H9 (cell line): ENCODE measurements at regions not wholly inside any gene's neighbourhood (a gene's known extent, or its start where the extent isn't known, plus 50 kb on each side); places are given as distances from the start of the nearest gene placed in this dataset.

Experiments used
- DNase-seq: peaks from one replicate; pipeline ENCODE4 v3.0.0-alpha.2; 2017
- H2AFZ ChIP-seq: one replicate; pipeline ENCODE4 v1.6.1; 2013; ENCODE audit warnings: mild to moderate bottlenecking, low read length, control low read depth, moderate library complexity
- H2AK5ac ChIP-seq: 2 replicates; pipeline ENCODE4 v1.6.1; 2013; ENCODE audit warnings: low read length, control low read depth, mixed read lengths; ENCODE audit not compliant: insufficient read length
- H2BK120ac ChIP-seq: one replicate; pipeline ENCODE4 v1.6.1; 2013; ENCODE audit warnings: low read depth, mild to moderate bottlenecking, low read length, control low read depth, inconsistent platforms; ENCODE audit not compliant: poor library complexity, severe bottlenecking
- H2BK12ac ChIP-seq: 2 replicates; pipeline ENCODE4 v1.6.1; 2013; ENCODE audit warnings: low read length, control low read depth, mixed read lengths, low read depth; ENCODE audit not compliant: insufficient read length
- H2BK15ac ChIP-seq: 2 replicates; pipeline ENCODE4 v1.6.1; 2013; ENCODE audit warnings: low read depth, low read length, control low read depth
- H2BK20ac ChIP-seq: one replicate; pipeline ENCODE4 v1.6.1; 2013; ENCODE audit warnings: low read depth, mild to moderate bottlenecking, low read length, control low read depth, inconsistent platforms; ENCODE audit not compliant: poor library complexity, severe bottlenecking
- H2BK5ac ChIP-seq: 2 replicates; pipeline ENCODE4 v1.6.1; 2013; ENCODE audit warnings: low read length, control low read depth, mixed read lengths; ENCODE audit not compliant: insufficient read length
- H3K14ac ChIP-seq: 2 replicates; pipeline ENCODE4 v1.6.1; 2013; ENCODE audit warnings: low read length, control low read depth; ENCODE audit not compliant: insufficient read depth
- H3K18ac ChIP-seq: 2 replicates; pipeline ENCODE4 v1.6.1; 2013; ENCODE audit warnings: low read depth, mild to moderate bottlenecking, mixed read lengths, low read length, control low read depth; ENCODE audit not compliant: insufficient read length
- H3K23ac ChIP-seq: 2 replicates; pipeline ENCODE4 v1.6.1; 2013; ENCODE audit warnings: low read length, control low read depth, mixed read lengths, low read depth; ENCODE audit not compliant: insufficient read length
- H3K23me2 ChIP-seq: 2 replicates; pipeline ENCODE4 v1.6.1; 2013; ENCODE audit warnings: low read depth, mild to moderate bottlenecking, mixed read lengths, low read length, control low read depth; ENCODE audit not compliant: insufficient read length, poor library complexity, severe bottlenecking
- H3K27ac ChIP-seq: 2 replicates; pipeline ENCODE4 v1.5.1; 2013; ENCODE audit warnings: low read length, control low read depth, mixed read lengths, low read depth; ENCODE audit not compliant: insufficient read length
- H3K27me3 ChIP-seq: 2 replicates; pipeline ENCODE4 v1.6.1; 2013; ENCODE audit warnings: low read length, control low read depth, inconsistent platforms; ENCODE audit not compliant: insufficient read depth
- H3K4ac ChIP-seq: 2 replicates; pipeline ENCODE4 v1.6.1; 2013; ENCODE audit warnings: low read depth, mild to moderate bottlenecking, control low read depth, inconsistent platforms, low read length, moderate library complexity
- H3K4me1 ChIP-seq: 2 replicates; pipeline ENCODE4 v1.6.1; 2013; ENCODE audit warnings: low read length, control low read depth, inconsistent platforms; ENCODE audit not compliant: insufficient read depth
- H3K4me2 ChIP-seq: 2 replicates; pipeline ENCODE4 v1.6.1; 2013; ENCODE audit warnings: low read length, control low read depth, mixed read lengths; ENCODE audit not compliant: insufficient read length, insufficient read depth
- H3K56ac ChIP-seq: 2 replicates; pipeline ENCODE4 v1.6.1; 2013; ENCODE audit warnings: low read depth, mild to moderate bottlenecking, mixed read lengths, low read length, control low read depth; ENCODE audit not compliant: insufficient read length
- H3K79me1 ChIP-seq: 2 replicates; pipeline ENCODE4 v1.6.1; 2013; ENCODE audit warnings: low read depth, mild to moderate bottlenecking, moderate library complexity, low read length, control low read depth, inconsistent platforms; ENCODE audit not compliant: insufficient read depth, poor library complexity, severe bottlenecking
- H3K79me2 ChIP-seq: 2 replicates; pipeline ENCODE4 v1.6.1; 2013; ENCODE audit warnings: low read length, control low read depth, inconsistent platforms; ENCODE audit not compliant: insufficient read depth
- H3K9ac ChIP-seq: 2 replicates; pipeline ENCODE4 v1.6.1; 2013; ENCODE audit warnings: low read length, control low read depth, mixed read lengths; ENCODE audit not compliant: insufficient read length; ENCODE audit errors: extremely low read depth
- H3K9me3 ChIP-seq: one replicate; pipeline ENCODE4 v1.6.1; 2013; ENCODE audit warnings: low read depth, low read length, inconsistent platforms; ENCODE audit not compliant: control insufficient read depth
- H3T11ph ChIP-seq: one replicate; pipeline ENCODE4 v1.6.1; 2013; ENCODE audit warnings: mild to moderate bottlenecking, low read length, control low read depth, inconsistent platforms
- H4K20me1 ChIP-seq: one replicate; pipeline ENCODE4 v1.6.1; 2013; ENCODE audit not compliant: control insufficient read depth, insufficient read length, insufficient read depth
- H4K5ac ChIP-seq: 2 replicates; pipeline ENCODE4 v1.6.1; 2013; ENCODE audit warnings: low read depth, mild to moderate bottlenecking, mixed read lengths, low read length, control low read depth; ENCODE audit not compliant: insufficient read length
- H4K8ac ChIP-seq: replicated peaks from 2 replicates; pipeline ENCODE4 v1.6.1; 2013; ENCODE audit warnings: low read length, control low read depth, mixed read lengths, low read depth; ENCODE audit not compliant: insufficient read length
- H4K91ac ChIP-seq: 2 replicates; pipeline ENCODE4 v1.6.1; 2013; ENCODE audit warnings: low read depth, mild to moderate bottlenecking, moderate library complexity, mixed read lengths, low read length, control low read depth; ENCODE audit not compliant: insufficient read length
- H3K27ac Mint-ChIP-seq, 3 experiments: 2 replicates in 2 of 3; 3 replicates in 1 of 3; pipeline ENCODE4 v1.8.0; 2020 to 2021; ENCODE audit warnings: mixed read lengths in 3 of 3, mild to moderate bottlenecking in 1 of 3, moderate library complexity in 1 of 3
- H3K27me3 Mint-ChIP-seq: 2 replicates; pipeline ENCODE4 v1.8.0; 2021; ENCODE audit warnings: low read depth, mild to moderate bottlenecking, moderate library complexity, mixed read lengths
- H3K36me3 Mint-ChIP-seq, 3 experiments: 2 replicates in 2 of 3; 3 replicates in 1 of 3; pipeline ENCODE4 v1.8.0; 2020 to 2021; ENCODE audit warnings: low read depth in 3 of 3, mixed read lengths in 3 of 3; ENCODE audit not compliant: insufficient read depth in 1 of 3
- H3K4me1 Mint-ChIP-seq, 2 experiments: 2 replicates each; pipeline ENCODE4 v1.8.0; 2020; ENCODE audit warnings: mixed read lengths in 2 of 2
- H3K4me3 Mint-ChIP-seq, 2 experiments: 2 replicates in 1 of 2; 3 replicates in 1 of 2; pipeline ENCODE4 v1.8.0; 2020 to 2021; ENCODE audit warnings: mild to moderate bottlenecking in 2 of 2, mixed read lengths in 2 of 2, moderate library complexity in 1 of 2
- H3K9me3 Mint-ChIP-seq, 2 experiments: 2 replicates in 1 of 2; 3 replicates in 1 of 2; pipeline ENCODE4 v1.8.0; 2020; ENCODE audit warnings: mild to moderate bottlenecking in 2 of 2, mixed read lengths in 2 of 2, moderate library complexity in 1 of 2
- CTCF ChIP-seq: fragments of 200-600 bp; sonication (generic); conservative IDR thresholded peaks from 3 replicates; pipeline ENCODE4 v1.8.0; 2021; ENCODE audit warnings: antibody characterized with exemption, mild to moderate bottlenecking
- WGBS: extraction: QIAGEN DNeasy Blood & Tissue Kit; methylation state at CpG from one replicate; pipeline ENCODE4 v1.1.7; 2013; ENCODE audit warnings: missing lambda C conversion rate, low lambda C conversion rate, mixed read lengths; ENCODE audit not compliant: insufficient read length; ENCODE audit errors: extremely low coverage; 5-methylcytosine and 5-hydroxymethylcytosine counted together

GRCh38 chr12:94701711-94702110 is 51.4 kb upstream of the TMCC3 start:
- H3K79me2 ChIP-seq, result no peaks in the 10 kb centered on the region
- no peak overlapping the region for H4K91ac ChIP-seq
- no peak overlapping the region for H3T11ph ChIP-seq
- Mint-ChIP-seq H3K4me3 (no peak overlapping the region), H3K27ac (no peak overlapping the region), H3K4me1 (no peaks in the 10 kb centered on the region; a peak in 1 of 4 replicates), H3K27me3 (peaks cover 1% of the 10 kb centered on the region; the same call in 1 of the 2 replicates), H3K36me3 (no peaks in the 10 kb centered on the region), H3K9me3 (no peaks in the 10 kb centered on the region; a peak in 1 of 5 replicates)
- WGBS, result no CpG with 5 or more reads among the region's 2 CpGs
- H4K20me1 ChIP-seq, result no peaks in the 10 kb centered on the region
- no peak overlapping the region for H3K14ac ChIP-seq
- no peak for DNase-seq
- H3K27ac ChIP-seq, result no peak overlapping the region
- H4K5ac ChIP-seq, result no peak overlapping the region
- no peak overlapping the region for H4K8ac ChIP-seq
- H3K4me2 ChIP-seq, result no peak overlapping the region
- H2BK5ac ChIP-seq, result no peak overlapping the region
- H3K4me1 ChIP-seq, result no peaks in the 10 kb centered on the region
- H3K23me2 ChIP-seq, result no peaks in the 10 kb centered on the region
- H2BK20ac ChIP-seq, result no peak overlapping the region
- H3K9ac ChIP-seq, result no peak overlapping the region
- H3K23ac ChIP-seq, result no peak overlapping the region
- H3K27me3 ChIP-seq, result no peaks in the 10 kb centered on the region
- no peak overlapping the region for H2BK15ac ChIP-seq
- no peaks in the 10 kb centered on the region for H3K79me1 ChIP-seq
- no peak overlapping the region for H3K56ac ChIP-seq
- H2BK120ac ChIP-seq, result no peak overlapping the region
- H2AFZ ChIP-seq, result no peak overlapping the region
- TF ChIP-seq CTCF, result no peak
- H2AK5ac ChIP-seq, result no peak overlapping the region
- H3K18ac ChIP-seq, result no peak overlapping the region
- no peak overlapping the region for H2BK12ac ChIP-seq
- H3K9me3 ChIP-seq, result no peaks in the 10 kb centered on the region
- no peak overlapping the region for H3K4ac ChIP-seq
